K562 (cell line): ENCODE measurements at regions not wholly inside any gene's neighbourhood (a gene's known extent, or its start where the extent isn't known, plus 50 kb on each side); places are given as distances from the start of the nearest gene placed in this dataset.
"Not testable (repeated sequence)": the region's sequence is repeated elsewhere in the genome, so short reads cannot be mapped to it uniquely, and the experiment has no call there.

Experiments used
- ADNP ChIP-seq: fragments of 200-800 bp; sonication (Bioruptor generic); IDR thresholded peaks from 2 replicates; pipeline ENCODE4 v1.6.1; 2016; ENCODE audit warnings: missing genetic modification characterization, missing compliant biosample characterization
- AFF1 ChIP-seq, 2 experiments: fragments of 450-650 bp; IDR thresholded peaks; 2 replicates each; pipeline ENCODE4 v1.6.1; 2018; ENCODE audit warnings: mild to moderate bottlenecking in 2 of 2, low read depth in 1 of 2; ENCODE audit not compliant: partially characterized antibody in 2 of 2
- CBX5 ChIP-seq: IDR thresholded peaks from 2 replicates; pipeline ENCODE4 v1.6.1; 2014; ENCODE audit warnings: low read depth, borderline replicate concordance
- CTCF ChIP-seq, 3 experiments: IDR thresholded peaks in 2 of 3; conservative IDR thresholded peaks in 1 of 3; 2 replicates each; pipeline ENCODE4 v1.5.1; 2011 to 2012; ENCODE audit warnings: low read length in 3 of 3, mild to moderate bottlenecking in 3 of 3, control low read depth in 2 of 3, improper control_type of control experiment in 1 of 3, inconsistent platforms in 1 of 3, low read depth in 1 of 3, mixed read lengths in 1 of 3, moderate library complexity in 1 of 3; ENCODE audit not compliant: insufficient read depth in 2 of 3
- E2F5 ChIP-seq: sonication (generic); formaldehyde crosslinking; IDR thresholded peaks from 2 replicates; pipeline ENCODE4 v1.8.0; 2022; ENCODE audit warnings: mild to moderate bottlenecking, missing genetic modification reagents
- RAD21 ChIP-seq, 2 experiments: fragments of 250-450 bp in 1 of 2; fragments of 450-650 bp in 1 of 2; sonication (Bioruptor Pico) in 1 of 2; formaldehyde crosslinking in 1 of 2; IDR thresholded peaks in 1 of 2; conservative IDR thresholded peaks in 1 of 2; 2 replicates each; pipeline versions ENCODE4 v1.4.0 to v1.8.0; 2020 to 2022; ENCODE audit warnings: mild to moderate bottlenecking in 2 of 2, moderate library complexity in 1 of 2
- SMC3 ChIP-seq: conservative IDR thresholded peaks from 2 replicates; pipeline ENCODE4 v1.6.1; 2011; ENCODE audit warnings: low read depth, low read length, improper control_type of control experiment; ENCODE audit not compliant: insufficient read depth
- ZNF407 ChIP-seq: fragments of 450-650 bp; IDR thresholded peaks from 2 replicates; pipeline ENCODE4 v1.6.1; 2016; ENCODE audit warnings: low read depth

DNA sequence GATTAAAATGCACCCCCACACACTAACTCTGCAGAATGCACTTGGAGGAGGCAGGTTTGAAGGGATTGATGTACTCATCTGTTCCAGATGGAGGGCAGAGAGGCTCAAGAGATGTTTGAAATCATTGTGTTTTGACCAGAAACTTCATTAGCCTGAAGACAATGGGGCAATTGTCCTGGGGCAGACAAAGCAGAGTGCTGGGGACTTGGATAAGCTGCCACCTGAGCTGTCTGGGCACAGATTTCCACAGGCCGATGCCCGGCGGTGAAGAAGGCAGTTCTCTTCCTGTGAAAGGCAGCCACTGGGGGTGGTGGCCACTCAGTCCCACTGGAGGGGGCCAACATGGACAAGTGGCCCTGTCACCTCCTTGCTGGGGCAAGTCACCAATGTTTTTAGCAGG lies 181.0 kb downstream of the BCL2L11 start:
- TF ChIP-seq CTCF (IDR thresholded peaks at IDR 0.05 in 2 of 3, conservative IDR thresholded peaks at IDR 0.05 in 1 of 3; ENCODE audit: insufficient read depth in 2 of 3, low read depth in 1 of 3, low read length in 3 of 3); E2F5 (CRISPR knock-in tag); ADNP (tag); AFF1 (IDR thresholded peaks at IDR 0.05; ENCODE audit: low read depth in 1 of 2, partially characterized antibody in 2 of 2); ZNF407; CBX5; RAD21 (CRISPR knock-in tag; conservative IDR thresholded peaks at IDR 0.05 in 1 of 2, IDR thresholded peaks at IDR 0.05 in 1 of 2); SMC3: not testable (repeated sequence)
